VCaP (cell line): ENCODE measurements at regions not wholly inside any gene's neighbourhood (a gene's known extent, or its start where the extent isn't known, plus 50 kb on each side); places are given as distances from the start of the nearest gene placed in this dataset.

Experiments
- H3K27ac ChIP-seq: fragments of 450-650 bp; 2 replicates; pipeline ENCODE4 v1.5.1; 2017
- CTCF ChIP-seq: fragments of 450-650 bp; conservative IDR thresholded peaks from 2 replicates; pipeline ENCODE4 v1.5.1; 2017; ENCODE audit warnings: mild to moderate bottlenecking, moderate library complexity

GRCh38 chr10:58948303-58948702 is 228.1 kb upstream of the PHYHIPL start:
- H3K27ac ChIP-seq, result no peak overlapping the region
- no peak for TF ChIP-seq CTCF

- no peak overlapping the region for H3K27ac ChIP-seq
- no peak for TF ChIP-seq CTCF
Measured at GRCh38 chr10:58950618-58951017, 225.8 kb upstream of the PHYHIPL start.

GRCh38 chr10:58951087-58951486 is 225.4 kb upstream of the PHYHIPL start:
- no peak for TF ChIP-seq CTCF
- no peak overlapping the region for H3K27ac ChIP-seq

GRCh38 chr10:58951746-58952145 is 224.7 kb upstream of the PHYHIPL start:
- no peak for TF ChIP-seq CTCF
- no peak overlapping the region for H3K27ac ChIP-seq

GRCh38 chr10:58952162-58952601 is 224.3 kb upstream of the PHYHIPL start:
- TF ChIP-seq CTCF, result no peak
- H3K27ac ChIP-seq, result no peak overlapping the region

GRCh38 chr10:58952747-58953466 is 223.5 kb upstream of the PHYHIPL start:
- peak; percentile 88 for TF ChIP-seq CTCF
- no peak overlapping the region for H3K27ac ChIP-seq

GRCh38 chr10:58954178-58954577 is 222.3 kb upstream of the PHYHIPL start:
- TF ChIP-seq CTCF, result no peak
- no peak overlapping the region for H3K27ac ChIP-seq
